Uterus (tissue), 3 donors: ENCODE measurements at regions not wholly inside any gene's neighbourhood (a gene's known extent, or its start where the extent isn't known, plus 50 kb on each side); places are given as distances from the start of the nearest gene placed in this dataset.

ENCODE experiments used
- DNase-seq, 2 donors: peaks; one replicate each; pipeline ENCODE4 v3.0.0-alpha.2; 2019 to 2020
- H3K27ac ChIP-seq, 2 donors: fragments of 200-600 bp; sonication (generic); 1 replicate in 1 of 2; 2 replicates in 1 of 2; pipeline ENCODE4 v1.5.1; 2016 to 2018
- H3K27me3 ChIP-seq, 2 donors: fragments of 200-600 bp; sonication (generic); one replicate each; pipeline ENCODE4 v1.5.1; 2018 to 2019; ENCODE audit warnings: control low read depth in 1 of 2
- H3K36me3 ChIP-seq, 2 donors: fragments of 200-600 bp; sonication (generic); one replicate each; pipeline ENCODE4 v1.5.1; 2019; ENCODE audit warnings: control low read depth in 1 of 2
- H3K4me1 ChIP-seq, 2 donors: fragments of 200-600 bp; sonication (generic); one replicate each; pipeline ENCODE4 v1.5.1; 2018 to 2019; ENCODE audit warnings: control low read depth in 1 of 2
- H3K4me3 ChIP-seq, 2 donors: fragments of 200-600 bp; sonication (generic); 1 replicate in 1 of 2; 2 replicates in 1 of 2; pipeline ENCODE4 v1.5.1; 2018 to 2019; ENCODE audit warnings: mild to moderate bottlenecking in 1 of 2
- H3K9me3 ChIP-seq, 2 donors: fragments of 200-600 bp; sonication (generic); one replicate each; pipeline ENCODE4 v1.5.1; 2019; ENCODE audit warnings: control low read depth in 1 of 2
- CTCF ChIP-seq, 4 experiments: fragments of 200-600 bp in 2 of 4; fragments of 450-650 bp in 2 of 4; sonication (generic) in 2 of 4; IDR thresholded peaks; one replicate each; pipeline ENCODE4 v1.5.1; 2016 to 2019; ENCODE audit warnings: antibody characterized with exemption in 4 of 4, mild to moderate bottlenecking in 2 of 4, moderate library complexity in 1 of 4
- POLR2A ChIP-seq, 2 donors: fragments of 450-650 bp; IDR thresholded peaks; one replicate each; pipeline ENCODE4 v1.6.1; 2016; ENCODE audit warnings: antibody characterized with exemption in 2 of 2, mild to moderate bottlenecking in 1 of 2, moderate library complexity in 1 of 2
- intact Hi-C: fragments of 100-400 bp; cut with DNase I; formaldehyde crosslinking; loops from one replicate; pipeline ENCODE4 v1.15.1; 2023; ENCODE audit warnings: low total_unique reads
- donor health status: DM: yes; HTN: yes; CAD: no.

GRCh38 chr2:192275632-192276031, 80.9 kb upstream of the TMEFF2 start:
- Histone ChIP-seq H3K4me3 (no peak overlapping the region), H3K27me3 (no peaks in the 10 kb centered on the region), H3K4me1 (no peaks in the 10 kb centered on the region), H3K9me3 (no peaks in the 10 kb centered on the region), H3K36me3 (no peaks in the 10 kb centered on the region), H3K27ac (no peak overlapping the region)
- TF ChIP-seq CTCF (IDR thresholded peaks at IDR 0.05), result no peak
- no peak for TF ChIP-seq POLR2A (IDR thresholded peaks at IDR 0.05)
- intact Hi-C loops, result no loop called here
- no peak for DNase-seq

- intact Hi-C loops, result no loop called here
- Histone ChIP-seq H3K4me3 (no peak overlapping the region), H3K27me3 (no peaks in the 10 kb centered on the region), H3K4me1 (no peaks in the 10 kb centered on the region), H3K36me3 (no peaks in the 10 kb centered on the region), H3K27ac (no peak overlapping the region), H3K9me3 (no peaks in the 10 kb centered on the region)
- DNase-seq, result no peak
- TF ChIP-seq CTCF (IDR thresholded peaks at IDR 0.05) (no peak), POLR2A (IDR thresholded peaks at IDR 0.05) (no peak)
Observed at GRCh38 chr2:192267484-192267883, 72.8 kb upstream of the TMEFF2 start.

GRCh38 chr2:192265751-192266150, 71.0 kb upstream of the TMEFF2 start:
- Histone ChIP-seq H3K27ac (no peak overlapping the region), H3K36me3 (no peaks in the 10 kb centered on the region), H3K27me3 (no peaks in the 10 kb centered on the region), H3K4me1 (no peaks in the 10 kb centered on the region), H3K4me3 (no peak overlapping the region), H3K9me3 (no peaks in the 10 kb centered on the region)
- no peak for DNase-seq
- intact Hi-C loops, result no loop called here
- TF ChIP-seq CTCF (IDR thresholded peaks at IDR 0.05) (no peak), POLR2A (IDR thresholded peaks at IDR 0.05) (no peak)

- DNase-seq, result no peak
- H3K36me3 ChIP-seq, result no peaks in the 10 kb centered on the region
- H3K4me3 ChIP-seq, result no peak overlapping the region
- intact Hi-C loops, result no loop called here
- TF ChIP-seq POLR2A (IDR thresholded peaks at IDR 0.05) (no peak), CTCF (IDR thresholded peaks at IDR 0.05) (no peak)
- H3K27me3 ChIP-seq, result no peaks in the 10 kb centered on the region
- no peaks in the 10 kb centered on the region for H3K4me1 ChIP-seq
- no peak overlapping the region for H3K27ac ChIP-seq
- no peaks in the 10 kb centered on the region for H3K9me3 ChIP-seq
Observed at GRCh38 chr2:192254444-192254843, 59.7 kb upstream of the TMEFF2 start.

GRCh38 chr2:192253692-192254091, 59.0 kb upstream of the TMEFF2 start:
- no peak for DNase-seq
- H3K27me3 ChIP-seq, result no peaks in the 10 kb centered on the region
- intact Hi-C loops, result no loop called here
- H3K27ac ChIP-seq, result no peak overlapping the region
- H3K4me1 ChIP-seq, result no peaks in the 10 kb centered on the region
- H3K4me3 ChIP-seq, result no peak overlapping the region
- H3K9me3 ChIP-seq, result no peaks in the 10 kb centered on the region
- no peaks in the 10 kb centered on the region for H3K36me3 ChIP-seq
- TF ChIP-seq POLR2A (IDR thresholded peaks at IDR 0.05) (no peak), CTCF (IDR thresholded peaks at IDR 0.05) (no peak)
